GM10266 (cell line): ENCODE measurements at regions not wholly inside any gene's neighbourhood (a gene's known extent, or its start where the extent isn't known, plus 50 kb on each side); places are given as distances from the start of the nearest gene placed in this dataset.
"Not testable (repeated sequence)": the region's sequence is repeated elsewhere in the genome, so short reads cannot be mapped to it uniquely, and the experiment has no call there.

Experiments
- DNase-seq: peaks from one replicate; pipeline ENCODE4 v3.0.0; 2012; ENCODE audit errors: extremely low spot score
- CTCF ChIP-seq: IDR thresholded peaks from 2 replicates; pipeline ENCODE4 v1.5.1; 2012; ENCODE audit warnings: mild to moderate bottlenecking, low read depth; ENCODE audit not compliant: control insufficient read depth, insufficient read depth; ENCODE audit errors: missing control alignments

- not testable (repeated sequence) for DNase-seq
Measured at GRCh38 chr13:52324831-52325230, 81.1 kb downstream of the THSD1 start.

- no peak for TF ChIP-seq CTCF
- DNase-seq = no peak
Measured at GRCh38 chr13:52319876-52320275, 86.1 kb downstream of the THSD1 start.

GRCh38 chr13:52309833-52310232 is 96.1 kb downstream of the THSD1 start:
- DNase-seq = not testable (repeated sequence)

- not testable (repeated sequence) for DNase-seq
Measured at GRCh38 chr13:52306336-52306735, 99.6 kb downstream of the THSD1 start.

GRCh38 chr13:52303098-52303497 is 102.9 kb downstream of the THSD1 start:
- DNase-seq = not testable (repeated sequence)

- DNase-seq = not testable (repeated sequence)
Measured at GRCh38 chr13:52302688-52303087, 103.3 kb downstream of the THSD1 start.

GRCh38 chr13:52301810-52302400 is 104.1 kb downstream of the THSD1 start:
- DNase-seq = not testable (repeated sequence)

GRCh38 chr13:52298079-52298661 is 107.8 kb downstream of the THSD1 start:
- not testable (repeated sequence) for DNase-seq

- not testable (repeated sequence) for DNase-seq
Measured at GRCh38 chr13:52288891-52289290, 117.1 kb downstream of the THSD1 start.

- not testable (repeated sequence) for DNase-seq
Measured at GRCh38 chr13:52281387-52281786, 122.0 kb upstream of the NEK3 start.

GRCh38 chr13:52279408-52279807 is 120.0 kb upstream of the NEK3 start:
- DNase-seq = not testable (repeated sequence)

GRCh38 chr13:52254299-52254698 is 94.9 kb upstream of the NEK3 start:
- not testable (repeated sequence) for DNase-seq

GRCh38 chr13:52240752-52241151 is 81.4 kb upstream of the NEK3 start:
- DNase-seq = not testable (repeated sequence)

GRCh38 chr13:52235900-52236595 is 76.7 kb upstream of the NEK3 start:
- peak; percentile 64 for TF ChIP-seq CTCF
- DNase-seq = not testable (repeated sequence)

GRCh38 chr13:52234928-52235327 is 75.5 kb upstream of the NEK3 start:
- DNase-seq = not testable (repeated sequence)

- not testable (repeated sequence) for DNase-seq
Measured at GRCh38 chr13:52223063-52223462, 63.7 kb upstream of the NEK3 start.

GRCh38 chr13:52213920-52214319 is 54.5 kb upstream of the NEK3 start:
- DNase-seq = not testable (repeated sequence)

GRCh38 chr13:52212886-52213285 is 53.5 kb upstream of the NEK3 start:
- DNase-seq = not testable (repeated sequence)

GRCh38 chr13:52211416-52211776 is 52.0 kb upstream of the NEK3 start:
- not testable (repeated sequence) for DNase-seq
